Neural progenitor cell (in vitro differentiated cells): ENCODE measurements at regions not wholly inside any gene's neighbourhood (a gene's known extent, or its start where the extent isn't known, plus 50 kb on each side); places are given as distances from the start of the nearest gene placed in this dataset.

Experiments used
- CTCF ChIP-seq: fragments of 200-600 bp; sonication (generic); IDR thresholded peaks from 2 replicates; pipeline ENCODE4 v1.5.1; 2017; ENCODE audit warnings: antibody characterized with exemption, mild to moderate bottlenecking
- EZH2 ChIP-seq: fragments of 200-600 bp; sonication (generic); IDR thresholded peaks from 2 replicates; pipeline ENCODE4 v1.6.1; 2017; ENCODE audit warnings: antibody characterized with exemption, mild to moderate bottlenecking, moderate library complexity

GRCh38 chr4:144861471-144861870, 215.5 kb downstream of the HHIP start:
- TF ChIP-seq CTCF (no peak), EZH2 (no peak)
